GM18508 (cell line): ENCODE measurements at regions not wholly inside any gene's neighbourhood (a gene's known extent, or its start where the extent isn't known, plus 50 kb on each side); places are given as distances from the start of the nearest gene placed in this dataset.
A peak's percentile ranks its signal among the peaks of the same experiment; 100 is the strongest.
"Not testable (repeated sequence)": the region's sequence is repeated elsewhere in the genome, so short reads cannot be mapped to it uniquely, and the experiment has no call there.

Experiments used
- ATAC-seq: cut with Tn5 transposase; IDR thresholded peaks from one replicate; pipeline ENCODE4 v1.9.1; 2021; ENCODE audit warnings: moderate number of reproducible peaks; ENCODE audit not compliant: insufficient read depth, unreplicated experiment

DNA sequence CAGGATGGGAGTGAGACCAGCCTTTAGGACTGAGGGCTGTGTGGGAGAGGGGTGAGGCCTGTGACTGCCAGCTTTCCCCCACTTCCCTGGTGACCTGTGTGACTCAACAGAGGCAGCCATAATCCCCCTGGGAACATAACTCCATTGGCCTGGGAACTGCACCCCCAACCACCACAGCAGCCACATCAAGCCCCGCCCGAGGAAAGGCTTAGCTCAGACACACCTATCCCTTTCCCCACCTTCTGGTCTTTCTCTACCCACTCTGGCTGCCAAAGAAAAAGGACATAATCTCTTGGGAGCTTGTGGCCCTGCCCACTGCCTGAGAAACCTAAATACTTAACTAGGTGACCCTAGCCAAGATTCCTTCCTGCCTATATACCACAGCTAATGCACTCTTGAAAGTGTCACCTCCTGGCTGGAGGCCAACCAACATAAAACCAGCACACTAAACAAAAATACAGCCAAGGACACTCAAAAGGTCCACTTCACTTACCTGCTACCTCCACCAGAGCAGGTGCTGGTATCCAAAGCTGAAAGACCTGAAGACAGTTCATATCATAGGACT, 406.6 kb upstream of the CAMK1G start:
- no peak for ATAC-seq

- no peak for ATAC-seq
Measured at GRCh38 chr1:209183195-209183594, 400.3 kb upstream of the CAMK1G start.

- no peak for ATAC-seq
Measured at GRCh38 chr1:209187589-209187988, 395.9 kb upstream of the CAMK1G start.

DNA sequence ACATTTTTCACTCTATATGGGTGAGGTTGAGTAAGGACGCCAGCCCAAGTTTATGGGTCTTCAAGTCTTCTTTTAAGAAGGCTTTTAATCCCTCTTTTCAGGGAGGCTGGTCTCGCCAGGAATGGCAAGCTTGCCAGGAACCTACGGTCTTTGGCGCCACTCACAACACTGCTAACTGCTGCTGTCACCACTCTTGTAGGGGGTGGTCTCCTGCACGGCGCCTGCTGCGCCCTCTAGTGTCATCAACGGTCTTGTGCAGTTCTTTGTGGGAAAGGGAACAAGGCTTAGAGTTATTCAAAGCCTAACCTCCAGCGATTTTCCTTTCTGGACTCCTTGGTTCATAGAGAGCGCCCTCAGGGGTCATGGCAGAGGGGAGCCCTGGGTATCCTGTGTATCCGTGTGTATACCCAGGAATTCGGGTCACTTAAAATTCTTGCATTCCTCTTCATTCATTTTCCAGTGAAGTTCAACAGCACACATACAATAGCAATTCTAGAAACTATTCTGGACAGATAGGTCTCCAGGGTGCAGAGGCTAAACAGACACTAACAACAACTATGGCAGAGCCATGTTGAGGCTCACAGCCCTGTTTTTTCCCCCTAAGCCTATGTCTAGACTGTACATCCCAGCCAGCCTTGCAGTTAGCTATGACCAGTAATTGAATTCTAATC, 392.8 kb upstream of the CAMK1G start:
- ATAC-seq = peak; percentile 76

- no peak for ATAC-seq
Measured at GRCh38 chr1:209191262-209191634, 392.3 kb upstream of the CAMK1G start.

DNA sequence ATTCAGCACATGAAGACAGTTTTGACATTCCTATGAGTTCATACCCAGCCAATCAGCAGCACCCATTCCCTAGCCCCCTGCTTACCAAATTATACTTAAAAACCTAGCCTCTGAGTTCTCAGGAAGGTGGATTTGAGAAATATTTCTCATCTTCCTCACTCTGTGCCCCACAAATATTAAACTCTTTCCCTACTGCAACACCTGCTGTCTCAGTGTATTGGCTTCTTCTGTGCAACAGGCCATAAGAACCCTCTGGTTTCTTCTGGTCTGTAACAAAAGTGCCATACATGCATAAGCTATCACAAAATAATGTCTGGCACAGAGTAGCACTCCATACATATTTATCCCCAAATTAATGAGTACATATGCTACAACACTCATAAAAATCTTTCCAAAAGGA, 387.4 kb upstream of the CAMK1G start:
- no peak for ATAC-seq

- no peak for ATAC-seq
Measured at GRCh38 chr1:209198961-209199750, 384.4 kb upstream of the CAMK1G start.

- ATAC-seq = no peak
Measured at GRCh38 chr1:209199822-209200221, 383.7 kb upstream of the CAMK1G start.

- not testable (repeated sequence) for ATAC-seq
Measured at GRCh38 chr1:209202321-209202720, 381.2 kb upstream of the CAMK1G start.

DNA sequence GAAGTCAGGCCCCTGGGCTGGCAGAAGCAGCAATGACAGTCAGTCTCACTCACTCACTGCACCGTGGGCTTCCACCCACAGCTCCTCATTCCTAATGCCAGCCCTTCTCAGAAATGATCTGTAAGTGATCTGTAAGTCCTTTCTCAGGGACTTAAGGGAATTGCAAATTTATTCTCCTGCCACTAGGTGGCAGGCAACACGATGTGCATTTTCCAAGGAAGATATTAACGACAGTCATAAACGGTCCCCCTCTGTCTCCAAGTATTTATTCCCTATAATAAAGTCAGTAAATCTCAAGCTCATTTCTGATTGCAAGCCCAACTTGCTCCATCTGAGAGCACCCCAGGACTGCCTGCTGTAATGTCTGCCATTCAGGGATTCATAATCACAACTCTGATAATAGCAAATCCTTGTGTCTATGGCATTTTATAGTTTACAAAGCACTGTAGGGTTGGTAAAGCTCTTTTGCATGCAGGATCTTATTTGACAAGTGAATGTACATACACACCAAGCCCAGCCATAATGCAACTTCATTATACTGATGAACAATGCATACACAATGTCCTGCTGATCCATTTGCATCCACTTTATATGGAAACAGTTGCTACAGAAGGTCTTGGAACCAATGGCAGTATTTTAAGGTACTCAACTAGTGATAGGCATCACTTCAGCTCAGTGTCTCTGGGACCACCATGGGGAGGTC, 380.5 kb upstream of the CAMK1G start:
- no peak for ATAC-seq

- no peak for ATAC-seq
Measured at GRCh38 chr1:209203533-209203895, 380.0 kb upstream of the CAMK1G start.

DNA sequence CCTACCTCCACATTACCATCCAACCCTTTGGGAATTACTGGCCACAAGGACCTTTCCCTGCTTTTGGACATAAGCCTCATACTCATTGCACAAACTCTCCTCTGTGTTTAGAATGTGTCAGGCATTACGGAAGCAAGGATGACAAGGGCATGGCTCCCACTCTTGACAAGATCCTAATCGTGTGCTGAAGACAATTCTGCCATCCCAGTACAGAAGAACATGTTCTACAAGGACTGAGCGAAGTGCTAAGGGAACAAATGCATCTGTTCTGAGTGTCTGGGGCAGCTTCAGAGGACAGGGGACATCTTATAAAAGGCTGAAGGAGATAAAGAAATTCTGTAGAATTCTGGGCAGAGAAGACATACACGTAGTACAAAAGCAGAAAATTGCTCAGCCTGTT, 378.5 kb upstream of the CAMK1G start:
- ATAC-seq = no peak

GRCh38 chr1:209207126-209207700, 376.3 kb upstream of the CAMK1G start:
- ATAC-seq = no peak

- no peak for ATAC-seq
Measured at GRCh38 chr1:209207701-209208286, 375.7 kb upstream of the CAMK1G start.

DNA sequence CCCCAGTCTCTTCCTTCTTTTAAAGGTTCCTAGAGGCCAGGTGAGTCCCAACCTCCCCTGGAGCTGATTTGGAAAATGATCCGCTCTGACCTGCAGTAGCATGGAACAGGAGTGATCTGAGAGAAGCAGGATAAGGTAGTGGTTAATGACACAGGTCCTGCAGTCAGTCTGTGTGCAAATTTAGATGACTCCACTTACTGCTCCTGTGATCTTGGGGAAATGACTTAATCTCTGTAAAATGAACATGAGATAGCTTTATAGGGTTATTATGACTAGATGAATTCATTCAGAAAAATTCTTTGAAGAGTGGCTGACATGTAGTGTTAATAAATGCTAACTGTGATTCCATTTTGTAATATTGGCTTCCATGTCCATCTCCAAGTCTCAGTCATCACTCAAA, 374.9 kb upstream of the CAMK1G start:
- ATAC-seq = no peak

DNA sequence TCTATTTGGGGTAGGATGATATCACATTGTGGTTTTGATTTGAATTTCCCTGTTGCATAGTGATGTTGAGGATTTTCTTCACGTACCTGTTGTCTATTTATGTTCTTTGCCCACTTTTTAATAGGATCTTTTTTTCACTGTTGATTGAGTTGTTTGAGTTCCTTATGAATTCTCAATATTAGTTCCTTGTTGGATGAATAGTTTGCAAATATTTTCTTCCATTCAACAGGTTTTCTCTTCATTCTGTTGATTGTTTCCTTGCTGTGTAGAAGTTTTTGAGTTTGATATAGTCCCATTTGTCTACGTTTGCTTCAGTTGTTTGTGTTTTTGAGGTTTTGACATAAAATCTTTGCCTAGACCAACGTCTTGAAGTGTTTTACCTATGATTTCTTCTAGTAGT, 369.5 kb upstream of the CAMK1G start:
- ATAC-seq = no peak

DNA sequence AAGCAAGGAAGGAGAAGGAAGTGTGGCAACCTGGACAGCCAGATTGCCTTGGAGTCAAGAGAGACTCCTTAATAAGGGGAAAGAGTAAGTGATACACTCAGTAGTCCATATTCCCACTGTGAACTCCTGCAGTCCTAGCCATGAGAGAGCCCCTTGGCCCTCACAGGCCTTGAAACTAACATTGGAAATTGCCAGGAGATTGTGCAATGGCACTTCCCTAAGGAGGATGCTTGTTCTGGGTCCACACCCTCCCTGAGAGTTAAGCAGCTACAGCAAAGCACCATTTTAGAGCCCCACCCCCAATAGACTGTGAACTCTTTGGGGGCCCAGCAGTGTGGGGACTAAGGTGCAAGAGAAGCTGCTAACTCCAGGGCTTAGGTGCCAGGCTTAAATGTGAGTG, 367.7 kb upstream of the CAMK1G start:
- no peak for ATAC-seq

- no peak for ATAC-seq
Measured at GRCh38 chr1:209218113-209218512, 365.4 kb upstream of the CAMK1G start.

- ATAC-seq = no peak
Measured at GRCh38 chr1:209218981-209219380, 364.5 kb upstream of the CAMK1G start.

DNA sequence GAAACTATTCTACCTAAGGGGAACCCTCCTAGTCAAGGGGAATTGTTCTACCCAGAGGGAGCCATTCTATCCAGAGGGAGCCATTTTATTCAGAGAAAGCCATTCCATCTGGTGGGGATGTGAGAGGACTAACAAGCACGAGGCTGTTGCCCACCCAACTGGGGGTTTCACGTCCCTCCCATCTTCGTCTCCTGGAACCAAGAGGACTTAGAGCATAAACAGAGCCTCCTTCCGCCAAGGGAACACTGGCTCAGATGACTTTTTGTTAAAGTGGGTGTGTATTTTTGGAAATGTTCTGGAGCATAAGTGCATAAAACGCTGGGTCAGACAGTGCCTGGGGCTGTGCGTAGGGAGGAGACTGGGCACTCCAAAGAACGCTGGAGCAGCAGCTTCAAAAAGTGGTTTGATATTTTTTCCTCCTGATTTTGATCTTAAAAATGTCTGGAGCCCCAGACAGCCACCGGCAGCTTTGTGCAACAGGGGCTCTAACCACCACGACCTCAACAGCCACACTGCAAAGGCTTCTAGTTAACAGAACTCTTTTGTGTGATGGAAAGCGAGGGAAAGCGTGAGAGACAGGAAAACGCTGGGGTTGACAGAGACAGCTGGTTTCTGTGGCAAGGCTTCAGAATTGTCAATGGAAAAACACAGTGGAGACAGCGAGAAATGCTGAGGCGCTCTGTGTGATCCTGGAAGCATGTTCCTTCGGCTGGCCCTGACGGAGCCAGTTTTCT, 363.6 kb upstream of the CAMK1G start:
- ATAC-seq = no peak
